ENCODE measurements at regions not wholly inside any gene's neighbourhood (a gene's known extent, or its start where the extent isn't known, plus 50 kb on each side); places are given as distances from the start of the nearest gene placed in this dataset.

DNA sequence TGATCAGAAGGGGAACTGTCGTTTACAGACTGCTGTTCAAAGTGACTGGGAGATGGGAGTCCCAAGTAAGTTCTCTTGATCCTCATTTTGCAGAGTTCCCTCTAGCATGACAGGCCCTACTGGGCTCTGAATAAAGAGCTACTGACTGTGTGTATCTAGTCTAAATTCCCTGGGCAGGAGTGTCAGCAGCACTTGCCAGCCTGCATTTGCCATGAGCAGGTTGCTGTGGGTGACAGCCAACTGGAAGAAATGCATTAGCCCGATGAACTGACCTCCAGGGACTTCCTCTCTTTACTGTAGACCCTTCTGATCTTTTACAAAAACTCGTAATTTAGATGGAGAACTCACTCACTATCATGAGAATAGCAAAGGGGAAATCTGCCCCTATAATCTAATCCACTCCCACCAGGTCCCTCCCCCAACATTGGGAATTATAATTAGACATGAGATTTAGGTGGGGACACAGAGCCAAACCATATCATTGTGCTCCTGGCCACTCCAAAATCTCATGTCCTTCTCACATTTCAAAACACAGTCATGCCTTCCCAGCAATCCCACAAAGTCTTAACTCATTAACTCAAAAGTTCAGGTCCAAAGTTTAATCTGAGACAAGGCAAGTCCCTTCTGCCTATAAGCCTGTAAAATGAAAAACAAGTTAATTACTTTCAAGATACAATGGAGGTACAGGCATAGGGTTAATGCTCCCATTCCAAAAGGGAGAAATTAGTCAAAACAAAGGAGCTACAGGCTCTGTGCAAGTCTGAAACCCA, 78.9 kb upstream of the CXCL14 start:
- DNase-seq, result no peak

GRCh38 chr5:135655468-135655815, 76.7 kb upstream of the CXCL14 start:
- no peak for DNase-seq

- peak; percentile 40 for DNase-seq
Observed at GRCh38 chr5:135654761-135655467, 76.1 kb upstream of the CXCL14 start.

- peak; percentile 81 for DNase-seq
Observed at GRCh38 chr5:135651156-135651555, 72.4 kb upstream of the CXCL14 start.

DNA sequence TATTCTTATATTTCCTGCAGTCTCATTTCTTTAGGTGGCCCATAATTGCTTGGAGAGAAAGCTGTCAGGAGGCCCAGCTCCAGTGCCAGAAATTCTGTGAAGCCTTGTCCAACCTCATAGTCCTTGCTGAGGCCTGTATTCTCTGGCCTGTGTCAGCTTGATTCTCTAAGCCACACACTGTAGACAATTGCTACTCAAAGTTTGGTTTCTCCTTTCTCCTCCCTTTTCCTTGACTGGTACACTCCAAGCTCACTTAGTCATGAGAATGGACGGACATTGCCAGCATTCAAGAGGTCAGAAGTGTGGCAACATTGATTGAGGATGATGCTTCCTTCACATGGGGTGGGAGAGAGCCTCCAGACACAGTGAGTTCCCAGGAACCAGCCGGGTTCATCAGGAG, 71.3 kb upstream of the CXCL14 start:
- no peak for DNase-seq

DNA sequence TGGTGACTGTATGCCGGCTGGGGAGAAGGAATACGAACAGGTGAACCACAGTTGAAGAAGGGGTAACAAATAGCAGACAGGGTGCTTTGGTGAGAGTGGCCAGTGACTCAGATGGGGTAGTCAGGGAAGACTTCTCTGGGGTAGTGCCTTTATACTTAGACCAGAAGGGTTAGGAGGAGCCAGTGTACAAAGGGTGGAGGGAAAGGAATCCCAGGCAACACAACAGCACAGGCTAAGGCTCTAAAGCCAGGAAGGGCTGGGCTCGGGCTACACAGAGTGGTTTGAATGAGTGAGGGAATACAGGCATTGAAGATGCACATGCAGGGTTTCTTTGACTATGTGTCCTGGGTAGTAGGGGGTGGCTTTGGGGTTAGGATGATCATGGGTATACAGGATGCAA, 70.6 kb upstream of the CXCL14 start:
- DNase-seq, result no peak

GRCh38 chr5:135648116-135648515, 69.3 kb upstream of the CXCL14 start:
- no peak for DNase-seq

DNA sequence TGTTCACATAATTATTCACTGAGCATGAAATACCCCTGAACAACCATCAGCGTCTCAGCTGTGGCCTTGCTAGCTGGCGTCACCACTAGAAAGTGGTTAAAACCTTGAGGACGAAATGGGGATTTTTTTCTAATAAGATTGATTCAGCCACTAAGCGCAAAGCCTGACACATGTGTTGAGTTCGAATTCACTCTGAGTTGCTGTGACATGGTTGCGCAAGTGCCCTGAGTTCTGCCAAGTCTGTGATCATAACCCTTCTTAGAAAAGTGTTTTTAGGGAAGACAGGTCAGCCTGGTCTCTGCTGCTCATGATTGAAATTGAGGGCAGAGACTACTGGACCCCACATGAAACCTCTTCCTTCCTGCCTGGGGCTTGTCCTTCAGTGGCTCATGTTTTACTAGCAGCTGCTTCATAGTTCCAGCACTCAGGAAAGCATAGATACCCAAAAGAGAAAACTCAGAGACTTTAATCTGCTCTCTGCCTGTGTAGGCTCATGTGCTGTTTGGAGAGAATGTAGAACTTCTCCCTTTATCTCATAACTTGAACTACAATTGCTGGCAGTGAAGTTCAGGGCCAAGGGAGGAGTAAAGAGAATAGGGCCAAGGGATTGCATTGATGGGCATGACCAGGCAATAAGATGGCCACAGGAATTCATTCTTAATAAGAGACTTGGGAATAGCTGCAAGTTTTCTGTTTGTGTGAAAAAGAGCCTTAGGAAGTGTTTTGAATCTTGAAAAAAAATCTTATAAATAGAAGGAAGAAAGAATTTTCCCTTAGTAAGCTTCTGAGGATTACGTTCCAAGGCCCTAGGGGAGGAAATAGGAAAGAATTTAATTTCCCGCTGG, 66.8 kb upstream of the CXCL14 start:
- no peak for DNase-seq

DNA sequence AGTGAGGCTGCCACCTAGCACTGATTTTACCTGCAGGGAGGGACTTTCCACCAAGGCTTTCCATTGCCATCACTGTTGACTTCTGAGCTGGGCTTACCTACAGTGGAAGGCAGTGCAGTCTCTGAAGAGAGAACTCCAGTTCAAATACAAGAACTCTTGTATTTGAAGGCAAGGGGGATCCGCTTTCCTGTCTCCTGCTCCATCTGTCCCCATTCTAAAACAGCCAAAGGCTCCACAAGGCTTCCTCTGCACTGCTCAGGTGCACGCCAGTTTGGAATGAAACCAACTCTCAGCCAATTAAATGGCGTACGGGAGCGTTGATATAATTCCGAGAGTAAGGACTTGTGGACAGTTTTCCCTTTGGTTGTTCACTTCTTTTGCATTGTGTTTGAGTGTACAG, 66.0 kb upstream of the CXCL14 start:
- no peak for DNase-seq

DNA sequence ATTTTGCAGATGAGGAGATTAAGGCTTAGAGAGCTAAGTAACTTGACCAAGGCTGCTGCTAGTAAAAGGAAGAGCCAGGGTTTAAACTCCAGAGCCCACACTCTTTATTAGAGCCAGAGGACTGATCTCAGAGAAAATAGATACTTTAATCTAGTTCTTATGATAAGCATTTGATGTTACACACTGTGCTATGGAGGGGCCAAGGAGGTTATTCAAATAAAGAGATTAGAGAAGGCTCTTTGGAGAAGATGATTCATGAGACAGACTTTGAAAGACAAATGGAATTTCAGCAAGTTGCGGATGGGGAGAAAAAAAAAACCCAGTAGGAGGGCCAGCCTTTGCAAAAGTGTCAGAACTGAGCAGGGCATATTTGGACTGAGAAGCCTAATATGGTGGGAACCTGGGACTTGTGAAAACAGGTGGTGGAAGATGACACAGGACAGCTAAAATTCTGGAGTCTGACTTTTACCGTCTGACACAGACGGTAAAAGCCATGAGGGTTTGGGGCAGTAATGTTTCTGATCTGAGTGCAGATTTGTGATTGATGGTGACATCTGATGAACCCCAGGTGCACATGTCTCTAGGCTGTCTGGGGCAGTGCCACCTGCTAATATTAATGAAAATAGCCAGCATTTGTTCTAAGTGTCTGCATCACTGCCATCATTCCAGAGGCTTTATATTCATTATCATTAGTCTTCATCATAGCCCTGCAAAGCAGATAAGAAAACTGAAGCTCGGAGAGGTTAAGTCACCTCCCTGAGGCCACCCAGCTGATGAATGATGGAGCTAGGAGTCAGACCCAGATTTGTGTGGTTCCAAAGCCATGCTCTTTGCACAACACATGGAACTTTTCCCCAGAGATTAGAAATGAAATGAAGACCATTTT, 65.3 kb upstream of the CXCL14 start:
- DNase-seq, result no peak

DNA sequence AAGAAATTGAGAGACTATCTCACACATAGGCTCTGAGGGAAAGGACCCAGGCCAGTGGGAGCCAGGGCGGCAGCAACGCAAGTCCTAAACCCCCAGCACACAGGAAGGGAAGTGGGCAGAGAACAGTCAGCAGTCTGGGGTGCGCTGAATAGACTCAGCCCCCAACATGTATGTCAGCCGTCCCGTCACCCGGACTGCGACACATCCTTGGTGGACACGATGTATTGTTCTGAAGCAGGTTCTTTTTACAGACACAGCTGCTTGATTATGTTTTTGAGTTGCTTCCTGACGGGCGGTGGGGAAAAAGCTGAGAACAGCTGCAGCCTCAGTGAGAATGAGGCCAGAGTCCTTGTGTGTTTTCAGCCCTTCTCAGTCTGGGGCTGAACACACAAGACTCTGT, 64.1 kb upstream of the CXCL14 start:
- DNase-seq, result no peak

DNA sequence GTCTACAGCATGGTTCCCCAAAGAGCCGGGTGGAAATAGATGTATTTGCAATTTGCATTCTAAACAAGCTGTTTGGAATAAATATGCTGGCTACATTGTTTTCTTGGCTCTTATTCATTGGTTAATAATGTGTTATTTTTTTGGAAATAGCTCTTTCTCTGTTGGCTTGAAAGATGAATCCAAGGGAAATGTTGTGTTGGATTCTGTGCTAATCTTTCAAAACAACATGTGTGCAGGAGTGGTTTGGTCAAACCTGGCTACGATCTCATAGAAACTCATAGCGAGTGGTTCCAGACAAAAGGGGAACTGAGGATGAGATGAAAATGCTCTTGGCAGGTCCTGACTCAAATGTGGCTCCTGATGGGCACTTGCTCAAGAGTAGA, 63.7 kb upstream of the CXCL14 start:
- no peak for DNase-seq

DNA sequence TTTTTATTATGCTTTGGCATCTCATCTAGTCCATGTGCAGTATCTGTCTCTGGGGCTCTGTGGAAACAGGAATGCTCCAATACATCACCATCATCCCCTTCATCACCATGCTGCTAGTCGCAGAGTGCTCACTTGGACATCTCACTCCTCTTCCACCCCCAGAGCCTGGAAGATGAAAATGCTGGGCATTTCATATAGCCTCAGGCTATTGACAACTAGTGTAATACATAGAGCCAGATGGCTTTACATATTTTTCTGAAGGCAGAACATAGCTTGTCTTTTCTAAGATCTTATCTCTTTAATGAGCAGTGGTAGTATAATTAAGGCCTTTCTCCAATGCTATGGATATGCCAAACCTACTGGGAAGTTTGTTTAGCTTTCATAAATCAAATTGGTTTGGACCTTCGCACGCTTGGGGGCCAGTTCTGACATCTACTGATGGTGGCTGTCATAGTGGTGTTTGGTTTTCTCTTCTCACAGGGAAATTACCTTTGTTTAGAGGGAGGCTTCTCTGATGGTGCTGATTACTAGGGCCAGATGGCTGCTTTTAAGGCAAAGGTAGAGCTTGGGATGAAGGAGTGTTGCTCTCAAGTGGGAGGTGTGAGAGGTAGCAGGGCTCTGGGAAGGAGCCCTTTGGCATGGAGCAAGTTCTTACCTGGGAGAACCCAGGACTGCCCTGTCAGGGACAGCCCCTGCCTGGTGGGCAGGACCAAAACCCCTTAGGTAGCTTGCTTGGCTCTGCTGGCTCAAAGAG, 63.1 kb upstream of the CXCL14 start:
- peak; percentile 99 for DNase-seq

DNA sequence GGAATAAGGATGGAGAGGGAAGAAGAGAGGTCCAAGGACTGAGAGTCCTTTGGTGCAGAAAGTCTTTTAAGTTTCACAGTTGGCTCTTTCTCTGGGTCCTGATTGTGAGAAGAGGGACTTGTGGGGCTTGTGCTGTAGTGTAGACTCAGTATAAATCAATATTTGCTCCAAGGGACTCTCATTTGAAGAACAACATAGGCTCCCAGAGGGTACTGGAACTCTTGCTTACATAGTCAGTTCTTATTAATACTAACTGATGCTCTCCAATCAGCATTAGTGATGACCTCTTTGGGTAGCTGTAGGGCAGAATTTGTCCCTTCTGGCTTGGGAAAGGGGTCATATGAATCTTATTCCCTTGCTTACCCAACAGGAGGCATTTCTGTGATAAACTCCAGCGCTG, 62.5 kb upstream of the CXCL14 start:
- peak; percentile 78 for DNase-seq

DNA sequence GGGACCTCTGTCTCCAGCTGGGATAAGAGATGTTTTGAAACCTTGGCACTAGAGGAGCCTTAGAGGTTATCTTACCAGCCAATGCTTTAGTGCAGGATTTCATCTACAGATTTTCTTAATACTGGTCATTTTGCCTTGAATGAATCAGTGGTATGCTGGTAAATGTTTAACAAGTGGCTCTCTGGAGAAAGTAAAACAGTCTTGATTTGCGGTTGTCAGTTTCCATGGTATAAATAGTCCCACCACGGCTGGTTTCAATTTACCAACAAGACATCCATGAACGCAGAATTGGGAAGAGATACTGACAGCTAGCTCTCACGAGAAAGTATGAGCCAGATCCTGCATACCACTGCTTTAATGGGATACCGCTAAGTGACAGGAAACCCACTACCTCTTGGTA, 56.7 kb upstream of the CXCL14 start:
- no peak for DNase-seq

GRCh38 chr5:135632798-135633197, 54.0 kb upstream of the CXCL14 start:
- DNase-seq, result no peak

- no peak for DNase-seq
Observed at GRCh38 chr5:135631391-135631790, 52.6 kb upstream of the CXCL14 start.

GRCh38 chr5:135629666-135630065, 50.9 kb upstream of the CXCL14 start:
- DNase-seq, result no peak

DNA sequence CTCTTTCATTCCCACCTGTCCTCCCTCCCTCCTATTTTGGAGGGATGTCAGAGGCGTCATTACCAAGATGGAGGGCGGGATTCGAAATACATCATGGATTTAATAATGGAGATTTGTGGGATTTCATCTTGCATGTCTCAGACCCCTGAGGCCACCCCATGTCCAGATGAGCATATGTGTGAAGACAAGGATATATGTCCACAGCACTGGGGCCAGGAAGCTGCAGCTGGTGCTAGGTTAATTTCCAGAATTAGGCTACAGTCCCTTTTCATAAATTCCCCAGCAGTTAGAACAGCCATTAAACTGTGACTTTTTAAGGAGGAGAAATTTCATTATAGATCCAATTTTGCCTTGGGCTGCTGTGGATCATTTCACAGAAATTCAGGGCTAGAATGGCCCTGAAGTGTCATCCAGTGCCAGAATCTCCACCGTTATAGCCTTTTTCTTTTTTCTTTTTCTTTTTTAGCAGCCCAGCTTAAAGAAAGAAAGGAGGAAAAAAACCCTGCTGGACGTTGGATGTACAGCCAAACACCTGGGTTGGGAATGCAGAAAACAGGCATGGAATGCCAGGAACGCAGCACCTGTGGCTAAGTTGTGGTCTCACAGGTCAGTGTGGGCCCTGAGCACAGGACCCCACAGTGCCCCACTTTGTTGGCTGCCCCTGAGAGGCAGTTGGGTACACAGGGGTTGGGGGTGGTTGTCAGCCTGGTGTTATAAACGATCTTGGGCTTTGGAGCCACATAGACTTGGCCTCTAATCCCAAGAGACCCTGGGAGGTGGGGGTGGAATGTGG, 50.2 kb upstream of the CXCL14 start:
- DNase-seq, result no peak
